ENCODE measurements at regions not wholly inside any gene's neighbourhood (a gene's known extent, or its start where the extent isn't known, plus 50 kb on each side); places are given as distances from the start of the nearest gene placed in this dataset.

DNA sequence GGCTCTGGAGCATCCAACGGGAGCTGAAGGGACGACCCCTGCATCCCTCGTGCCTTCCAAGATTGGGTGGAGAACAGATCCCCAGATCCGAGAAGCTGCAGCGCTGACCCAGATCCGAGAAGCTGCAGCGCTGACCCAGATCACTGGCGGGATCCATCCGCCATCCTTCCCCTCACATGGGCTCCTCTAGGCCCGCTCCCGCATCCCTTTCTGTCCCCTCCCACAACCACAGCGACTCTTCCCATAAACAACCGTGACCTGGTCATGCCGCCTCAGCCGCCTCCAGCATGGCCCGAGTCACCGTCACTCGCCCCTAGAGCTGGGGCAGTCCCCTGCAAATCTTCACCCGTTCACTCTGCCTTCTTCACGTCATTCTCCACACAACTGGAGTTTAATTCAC lies 124.9 kb downstream of the UTP18 start:
- DNase-seq (ENCODE audit: low spot score) = no peak

GRCh38 chr17:51387582-51387981 lies 127.2 kb downstream of the UTP18 start:
- no peak for DNase-seq (ENCODE audit: low spot score)
- intact Hi-C loops (cut with DNase I) = no loop called here

More for the DNA sequence above, 124.9 kb downstream of the UTP18 start:
- intact Hi-C loops (cut with DNase I) = no loop called here

- DNase-seq (ENCODE audit: low spot score) = no peak
- intact Hi-C loops (cut with DNase I) = no loop called here
These were observed 127.6 kb downstream of the UTP18 start for GRCh38 chr17:51387986-51388385.

DNA sequence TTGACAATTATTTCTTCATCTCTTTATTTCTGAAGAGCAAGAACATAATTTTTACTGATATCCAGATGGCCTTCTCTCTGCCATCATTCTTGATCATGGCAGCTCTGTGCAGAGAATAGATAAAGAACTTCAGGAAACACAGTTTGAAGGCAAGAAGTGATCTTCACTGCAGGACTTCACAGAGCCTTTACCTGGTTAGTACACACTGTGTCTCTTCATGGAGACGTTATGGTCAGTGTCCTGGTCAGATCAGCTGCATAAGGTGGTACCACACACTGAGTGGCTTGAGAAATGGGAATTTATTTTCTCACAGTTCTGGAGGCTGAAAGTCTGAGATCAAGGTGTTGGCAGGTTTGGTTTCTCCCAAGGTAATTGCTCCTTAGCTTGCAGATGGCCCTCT lies 129.5 kb downstream of the UTP18 start:
- intact Hi-C loops (cut with DNase I) = no loop called here
- DNase-seq (ENCODE audit: low spot score) = no peak

GRCh38 chr17:51391982-51392654 lies 131.8 kb downstream of the UTP18 start:
- no peak for DNase-seq (ENCODE audit: low spot score)
- intact Hi-C loops (cut with DNase I) = no loop called here

GRCh38 chr17:51395621-51396020 lies 135.3 kb downstream of the UTP18 start:
- intact Hi-C loops (cut with DNase I) = no loop called here
- DNase-seq (ENCODE audit: low spot score) = no peak

DNA sequence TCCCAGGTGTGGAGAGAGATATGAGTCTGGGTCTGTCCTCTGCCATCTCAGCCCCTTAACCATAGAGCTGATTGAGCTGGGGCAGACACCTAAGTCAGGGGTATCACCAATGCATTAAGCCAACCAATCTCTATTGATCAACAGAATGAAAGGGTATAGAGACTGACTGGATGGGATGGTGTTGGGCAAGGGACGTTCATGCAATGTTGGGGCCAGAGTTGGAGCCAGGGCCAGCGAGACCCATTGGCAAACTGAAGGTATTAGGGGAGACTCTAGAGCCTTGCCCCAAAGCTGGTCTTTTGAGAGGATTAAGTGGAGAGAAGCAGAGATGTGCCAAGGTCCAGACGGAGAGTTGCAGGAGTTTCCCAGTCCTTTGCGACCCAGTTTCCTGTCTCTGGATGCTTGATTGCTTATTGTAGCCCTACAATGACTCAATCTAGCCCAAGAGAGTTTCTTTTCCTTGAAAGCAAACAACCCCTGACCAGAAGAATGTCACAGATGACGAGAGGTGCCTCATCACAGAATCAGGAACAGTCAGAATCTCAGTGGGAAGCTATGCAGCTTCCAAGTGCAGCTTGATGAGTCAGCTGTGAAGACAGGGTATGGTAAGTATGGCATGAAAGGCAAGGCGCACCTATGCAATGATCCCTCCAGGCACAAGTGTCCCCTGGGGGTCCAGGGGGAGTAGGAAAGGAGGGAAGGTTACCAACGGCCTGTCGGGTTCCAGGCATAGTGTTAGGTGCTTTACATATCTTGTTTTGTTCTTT lies 137.2 kb downstream of the UTP18 start:
- DNase-seq (ENCODE audit: low spot score) = no peak
- intact Hi-C loops (cut with DNase I) = no loop called here

- no peak for DNase-seq (ENCODE audit: low spot score)
- intact Hi-C loops (cut with DNase I) = no loop called here
These were observed 137.8 kb downstream of the UTP18 start for GRCh38 chr17:51398128-51398525.

- intact Hi-C loops (cut with DNase I) = no loop called here
These were observed 138.3 kb downstream of the UTP18 start for GRCh38 chr17:51398687-51399086.

DNA sequence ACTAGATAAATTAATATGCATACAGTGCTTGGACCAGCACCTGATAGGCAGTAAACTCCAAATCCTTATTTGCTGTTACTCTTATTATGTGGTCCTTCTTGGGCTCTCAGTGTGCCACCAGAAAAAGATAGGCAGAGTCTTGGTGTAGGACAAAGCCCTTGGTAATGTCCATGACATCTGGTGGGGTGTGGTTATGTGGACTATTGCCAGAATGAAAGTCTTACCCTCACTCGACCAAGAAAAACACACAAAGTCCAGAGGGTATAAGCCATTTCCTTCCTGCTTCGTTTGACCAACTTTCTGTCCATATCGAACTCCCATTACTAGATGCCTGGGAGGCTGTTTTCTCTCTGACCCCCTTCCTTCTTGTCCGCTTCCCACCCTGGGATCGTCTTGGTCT lies 140.9 kb downstream of the UTP18 start:
- no peak for DNase-seq (ENCODE audit: low spot score)
- intact Hi-C loops (cut with DNase I) = loop anchor here (10.0 kb wide), 1 partner anchor 64 kb away; no protein-coding TSS in a partner anchor

More at GRCh38 chr17:51398687-51399086, 138.3 kb downstream of the UTP18 start:
- DNase-seq (ENCODE audit: low spot score) = no peak

- DNase-seq (ENCODE audit: low spot score) = no peak
- intact Hi-C loops (cut with DNase I) = loop anchor here (10.0 kb wide), 1 partner anchor 62 kb away; no protein-coding TSS in a partner anchor
These were observed 142.6 kb downstream of the UTP18 start for GRCh38 chr17:51402899-51403298.

GRCh38 chr17:51407576-51407975 lies 147.2 kb downstream of the UTP18 start:
- intact Hi-C loops (cut with DNase I) = loop anchor here (10.0 kb wide), 1 partner anchor 57 kb away; no protein-coding TSS in a partner anchor
- DNase-seq (ENCODE audit: low spot score) = no peak

DNA sequence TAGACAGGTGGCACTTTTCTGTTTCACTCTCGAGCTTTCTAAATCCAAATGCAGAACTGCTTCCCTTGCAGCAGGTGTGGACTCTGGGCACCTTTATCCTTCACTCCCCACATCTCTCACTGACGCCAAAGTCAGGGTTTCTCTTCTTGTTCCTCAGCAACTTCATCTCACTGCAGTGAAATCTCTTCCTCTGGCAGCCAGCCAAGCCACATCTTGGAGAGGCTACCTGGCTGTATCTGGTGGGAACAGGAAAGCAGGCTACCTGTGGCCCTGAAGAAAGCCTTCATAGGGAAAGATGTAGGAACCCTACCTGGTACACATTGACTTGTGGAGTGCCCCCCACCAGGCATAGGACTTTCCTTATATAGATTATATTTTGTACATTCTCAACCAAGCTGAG lies 159.1 kb downstream of the UTP18 start:
- DNase-seq (ENCODE audit: low spot score) = no peak
- intact Hi-C loops (cut with DNase I) = no loop called here

- intact Hi-C loops (cut with DNase I) = no loop called here
- DNase-seq (ENCODE audit: low spot score) = no peak
These were observed 161.2 kb downstream of the UTP18 start for GRCh38 chr17:51421525-51421924.

DNA sequence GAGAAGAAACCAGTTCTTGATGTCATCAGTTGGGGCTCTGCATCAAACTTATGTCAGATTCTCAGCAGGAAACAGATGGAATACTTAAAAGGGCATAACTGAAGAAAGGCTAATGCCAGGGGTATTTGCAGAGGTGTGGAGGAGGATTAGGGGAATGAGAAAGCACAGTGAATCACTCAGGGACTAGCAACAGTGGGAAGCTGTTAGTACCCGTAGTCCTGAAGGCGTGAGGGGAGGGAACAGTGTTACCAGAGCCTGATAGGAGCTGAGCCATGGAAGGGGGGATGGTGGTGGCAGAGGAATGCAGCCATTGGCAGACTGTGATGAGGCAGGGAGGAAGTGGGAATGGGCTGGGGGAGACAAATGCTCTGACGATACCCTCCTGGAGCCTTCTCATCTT lies 162.3 kb downstream of the UTP18 start:
- intact Hi-C loops (cut with DNase I) = no loop called here
- DNase-seq (ENCODE audit: low spot score) = no peak

DNA sequence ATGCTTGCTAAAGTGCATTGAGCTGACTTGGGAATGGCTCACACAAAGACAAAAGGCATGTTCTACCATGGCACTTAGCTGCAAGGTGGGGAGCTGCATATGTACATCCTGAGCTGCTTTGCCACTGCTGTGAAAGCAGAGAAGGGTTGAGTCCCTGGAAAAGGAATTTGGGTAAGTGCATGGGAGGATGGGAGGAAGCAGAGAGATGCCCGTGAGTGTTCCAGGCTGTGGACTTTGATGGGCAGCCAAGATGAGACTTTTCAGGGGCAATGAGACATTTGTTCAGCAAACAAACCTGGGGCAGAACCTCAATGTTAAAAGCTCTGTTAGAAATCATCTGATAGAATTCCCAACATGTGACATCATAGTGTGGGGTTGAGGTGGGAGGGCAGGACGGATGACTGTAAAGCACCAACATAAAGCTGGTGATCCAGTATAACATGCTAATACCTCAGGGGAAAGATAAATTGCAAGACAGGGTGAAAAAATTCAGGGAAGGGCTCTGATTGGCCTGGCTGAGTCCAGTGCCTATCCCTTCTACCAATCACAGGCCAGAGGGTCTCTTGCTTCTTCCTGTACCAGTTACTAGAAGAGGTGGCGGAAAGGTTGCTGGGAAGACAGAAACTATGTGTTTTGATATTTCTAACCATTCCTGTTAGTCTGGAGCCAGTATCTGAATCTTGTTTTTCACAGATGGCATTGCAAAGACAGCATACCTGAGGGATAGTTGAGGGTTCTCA lies 163.2 kb downstream of the UTP18 start:
- no peak for DNase-seq (ENCODE audit: low spot score)
- intact Hi-C loops (cut with DNase I) = no loop called here

DNA sequence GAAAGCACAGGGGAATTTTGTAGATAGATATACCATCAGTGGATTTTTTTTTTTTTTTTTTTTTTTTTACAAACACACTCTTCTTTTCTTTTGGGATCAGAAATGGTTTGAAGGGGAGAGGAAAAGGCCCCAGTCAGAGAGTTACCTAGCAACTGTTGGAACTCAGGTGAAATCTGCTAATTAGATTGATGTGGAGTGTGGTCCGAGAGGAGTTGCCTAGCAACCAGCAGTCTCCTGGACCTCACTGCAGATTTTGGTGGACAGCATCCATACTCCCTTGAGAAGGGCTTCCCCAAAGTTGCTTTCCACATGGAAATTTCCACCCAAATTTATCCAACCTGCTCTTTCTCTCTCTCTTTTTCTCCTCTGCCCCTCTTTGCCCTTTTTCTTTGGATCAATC lies 165.4 kb downstream of the UTP18 start:
- intact Hi-C loops (cut with DNase I) = no loop called here
- DNase-seq (ENCODE audit: low spot score) = no peak

- no peak for DNase-seq (ENCODE audit: low spot score)
- intact Hi-C loops (cut with DNase I) = no loop called here
These were observed 167.0 kb downstream of the UTP18 start for GRCh38 chr17:51427323-51427811.

GRCh38 chr17:51427856-51428255 lies 167.5 kb downstream of the UTP18 start:
- no peak for DNase-seq (ENCODE audit: low spot score)

More at GRCh38 chr17:51427856-51428255, 167.5 kb downstream of the UTP18 start:
- intact Hi-C loops (cut with DNase I) = no loop called here

All from cardiac septum (tissue), 1 donor.